H1 (cell line): ENCODE measurements at regions not wholly inside any gene's neighbourhood (a gene's known extent, or its start where the extent isn't known, plus 50 kb on each side); places are given as distances from the start of the nearest gene placed in this dataset.

Experiments
- CTCF ChIA-PET: fragments of 300-600 bp; sonication (Branson Sonifier 250); formaldehyde crosslinking; loops from one replicate; lab custom pipeline; 2021; ENCODE audit not compliant: partially characterized antibody; lab: Charles Lee
- POLR2A ChIA-PET: fragments of 300-600 bp; sonication (Branson Sonifier 250); formaldehyde crosslinking; loops from one replicate; lab custom pipeline; 2021; ENCODE audit warnings: inconsistent platforms; ENCODE audit not compliant: partially characterized antibody; lab: Charles Lee
- DNase-seq, 2 experiments: peaks; one replicate each; pipeline versions ENCODE4 v3.0.0 to v3.0.0-alpha.2; 2010 to 2022; ENCODE audit warnings: low spot score in 2 of 2, low read depth in 1 of 2, mixed read lengths in 1 of 2
- FAIRE-seq: peaks from 2 replicates; lab custom pipeline; 2011; peaks lifted over from hg19 to GRCh38; lab: Jason Lieb, UNC
- H2AFZ ChIP-seq: 2 replicates; pipeline ENCODE4 v1.8.1; 2012; ENCODE audit warnings: low read length, inconsistent platforms
- H2AK5ac ChIP-seq: 2 replicates; pipeline ENCODE4 v1.6.1; 2013; ENCODE audit warnings: low read depth, low read length
- H2BK120ac ChIP-seq: replicated peaks from 2 replicates; pipeline ENCODE3; 2013; ENCODE audit warnings: low read depth, low read length, inconsistent platforms
- H2BK12ac ChIP-seq: 2 replicates; pipeline ENCODE4 v1.6.1; 2013; ENCODE audit warnings: low read depth, low read length
- H2BK15ac ChIP-seq: 2 replicates; pipeline ENCODE4 v1.6.1; 2013; ENCODE audit warnings: low read length
- H2BK20ac ChIP-seq: 2 replicates; pipeline ENCODE4 v1.6.1; 2013; ENCODE audit warnings: low read length
- H2BK5ac ChIP-seq: 2 replicates; pipeline ENCODE4 v1.6.1; 2013; ENCODE audit warnings: low read depth, low read length
- H3K14ac ChIP-seq: 2 replicates; pipeline ENCODE4 v1.6.1; 2013; ENCODE audit warnings: inconsistent platforms; ENCODE audit not compliant: insufficient read length
- H3K18ac ChIP-seq: 2 replicates; pipeline ENCODE4 v1.6.1; 2013; ENCODE audit warnings: low read length; ENCODE audit errors: extremely low read depth
- H3K23ac ChIP-seq: 2 replicates; pipeline ENCODE4 v1.6.1; 2013; ENCODE audit warnings: inconsistent platforms; ENCODE audit not compliant: insufficient read length
- H3K23me2 ChIP-seq: 2 replicates; pipeline ENCODE4 v1.6.1; 2013; ENCODE audit warnings: low read depth, low read length
- H3K27ac ChIP-seq: 2 replicates; pipeline ENCODE4 v1.6.1; 2011; ENCODE audit warnings: low read depth, low read length, inconsistent platforms
- H3K27me3 ChIP-seq, 4 experiments: replicated peaks in 1 of 4; 1 replicate in 1 of 4; 2 replicates in 3 of 4; pipeline versions ENCODE4 v1.6.1 to v1.8.1; 2011 to 2013; ENCODE audit warnings: low read length in 3 of 4, mild to moderate bottlenecking in 3 of 4, inconsistent platforms in 2 of 4, mixed read lengths in 2 of 4, moderate library complexity in 1 of 4; ENCODE audit not compliant: control insufficient read depth in 3 of 4, insufficient read depth in 3 of 4; ENCODE audit errors: extremely low read depth in 1 of 4
- H3K36me3 ChIP-seq, 4 experiments: 2 replicates each; pipeline versions ENCODE4 v1.6.1 to v1.8.1; 2011 to 2013; ENCODE audit warnings: mild to moderate bottlenecking in 4 of 4, low read length in 3 of 4, moderate library complexity in 2 of 4, control low read depth in 1 of 4, inconsistent platforms in 1 of 4; ENCODE audit not compliant: insufficient read depth in 4 of 4, control insufficient read depth in 2 of 4
- H3K4ac ChIP-seq: replicated peaks from 2 replicates; pipeline ENCODE3; 2013; ENCODE audit warnings: low read length, low read depth, mixed read lengths, inconsistent platforms; ENCODE audit not compliant: insufficient read length
- H3K4me1 ChIP-seq, 4 experiments: replicated peaks in 1 of 4; 1 replicate in 1 of 4; 2 replicates in 3 of 4; pipeline versions ENCODE4 v1.6.1 to v1.8.1; 2011 to 2013; ENCODE audit warnings: low read length in 3 of 4, inconsistent platforms in 2 of 4, mixed read lengths in 1 of 4; ENCODE audit not compliant: insufficient read depth in 4 of 4, control insufficient read depth in 3 of 4
- H3K4me2 ChIP-seq, 2 experiments: 2 replicates each; pipeline versions ENCODE4 v1.6.1 to v1.8.1; 2011 to 2013; ENCODE audit warnings: low read depth in 2 of 2, low read length in 2 of 2, control low read depth in 1 of 2, inconsistent platforms in 1 of 2, mild to moderate bottlenecking in 1 of 2; ENCODE audit not compliant: insufficient read depth in 1 of 2
- H3K4me3 ChIP-seq, 4 experiments: fragments of 200-600, 300-600 bp in 1 of 4; sonication (generic), shearing (Covaris generic), sonication (Bioruptor Twin) in 1 of 4; 2 replicates each; pipeline versions ENCODE4 v1.5.1 to v1.8.1; 2011 to 2016; ENCODE audit warnings: low read length in 4 of 4, low read depth in 3 of 4, control low read depth in 2 of 4, inconsistent platforms in 2 of 4, mild to moderate bottlenecking in 2 of 4, mixed read lengths in 1 of 4, moderate library complexity in 1 of 4; ENCODE audit not compliant: insufficient read depth in 2 of 4; ENCODE audit errors: extremely low read depth in 1 of 4
- H3K56ac ChIP-seq: replicated peaks from 2 replicates; pipeline ENCODE3; 2013; ENCODE audit warnings: low read depth, mild to moderate bottlenecking, mixed read lengths, low read length, inconsistent platforms; ENCODE audit not compliant: insufficient read length
- H3K79me1 ChIP-seq: 2 replicates; pipeline ENCODE4 v1.6.1; 2013; ENCODE audit warnings: low read depth, low read length, control low read depth
- H3K79me2 ChIP-seq, 2 experiments: 2 replicates each; pipeline versions ENCODE4 v1.6.1 to v1.8.1; 2012 to 2013; ENCODE audit warnings: low read length in 2 of 2, mild to moderate bottlenecking in 2 of 2, inconsistent platforms in 1 of 2; ENCODE audit not compliant: insufficient read depth in 2 of 2, control insufficient read depth in 1 of 2
- H3K9ac ChIP-seq, 4 experiments: replicated peaks in 1 of 4; 1 replicate in 1 of 4; 2 replicates in 3 of 4; pipeline versions ENCODE4 v1.6.1 to v1.8.1; 2011 to 2013; ENCODE audit warnings: low read depth in 3 of 4, low read length in 3 of 4, control low read depth in 2 of 4, mild to moderate bottlenecking in 2 of 4, moderate library complexity in 2 of 4, inconsistent platforms in 1 of 4; ENCODE audit errors: extremely low read depth in 1 of 4
- H3K9me3 ChIP-seq, 2 experiments: 2 replicates each; pipeline versions ENCODE4 v1.6.1 to v1.8.1; 2012 to 2013; ENCODE audit warnings: mild to moderate bottlenecking in 2 of 2, moderate library complexity in 2 of 2, control low read depth in 1 of 2, inconsistent platforms in 1 of 2, low read depth in 1 of 2, low read length in 1 of 2, mixed read lengths in 1 of 2; ENCODE audit not compliant: insufficient read depth in 2 of 2
- H4K20me1 ChIP-seq, 2 experiments: replicated peaks in 1 of 2; 2 replicates each; pipeline versions ENCODE3 to v1.8.1; 2011 to 2013; ENCODE audit warnings: inconsistent platforms in 2 of 2, low read length in 2 of 2, mild to moderate bottlenecking in 1 of 2; ENCODE audit not compliant: insufficient read depth in 2 of 2, control insufficient read depth in 1 of 2
- H4K5ac ChIP-seq: 2 replicates; pipeline ENCODE4 v1.6.1; 2013; ENCODE audit warnings: low read length, low read depth, mixed read lengths, inconsistent platforms; ENCODE audit not compliant: insufficient read length
- H4K8ac ChIP-seq: 2 replicates; pipeline ENCODE4 v1.8.0; 2013; ENCODE audit warnings: mild to moderate bottlenecking, moderate library complexity, low read length, inconsistent platforms; ENCODE audit not compliant: insufficient read depth; ENCODE audit errors: extremely low read depth
- H4K91ac ChIP-seq: replicated peaks from 2 replicates; pipeline ENCODE3; 2013; ENCODE audit warnings: low read length, mixed read lengths, inconsistent platforms; ENCODE audit not compliant: insufficient read length
- EP300 ChIP-seq, 2 experiments: IDR thresholded peaks; 1 replicate in 1 of 2; 2 replicates in 1 of 2; pipeline ENCODE4 v1.6.1; 2011 to 2012; ENCODE audit warnings: low read depth in 2 of 2, low read length in 2 of 2, mild to moderate bottlenecking in 2 of 2, borderline replicate concordance in 1 of 2, inconsistent platforms in 1 of 2, moderate library complexity in 1 of 2
- GABPA ChIP-seq: IDR thresholded peaks from 2 replicates; pipeline ENCODE4 v1.6.1; 2011; ENCODE audit warnings: mild to moderate bottlenecking, low read length, moderate library complexity, borderline replicate concordance; ENCODE audit not compliant: insufficient read depth
- HDAC2 ChIP-seq, 2 experiments: fragments of 300-600 bp in 1 of 2; sonication (generic) in 1 of 2; IDR thresholded peaks; 2 replicates each; pipeline ENCODE4 v1.6.1; 2011 to 2012; ENCODE audit warnings: low read depth in 2 of 2, low read length in 2 of 2, mild to moderate bottlenecking in 2 of 2, moderate library complexity in 2 of 2, borderline replicate concordance in 1 of 2, inconsistent platforms in 1 of 2
- HDAC6 ChIP-seq: IDR thresholded peaks from one replicate; pipeline ENCODE4 v1.7.1; 2012; ENCODE audit warnings: low read depth, mild to moderate bottlenecking, inconsistent platforms, low read length, moderate library complexity
- JUN ChIP-seq: IDR thresholded peaks from 2 replicates; pipeline ENCODE4 v1.6.1; 2011; ENCODE audit warnings: low read depth, mild to moderate bottlenecking, improper control_type of control experiment, low read length
- KDM1A ChIP-seq: fragments of 200-600, 300-600 bp; sonication (generic); IDR thresholded peaks from 2 replicates; pipeline ENCODE4 v1.7.1; 2016; ENCODE audit warnings: mild to moderate bottlenecking, low read length, borderline replicate concordance
- KDM4A ChIP-seq: IDR thresholded peaks from one replicate; pipeline ENCODE4 v1.7.1; 2012; ENCODE audit warnings: low read depth, mild to moderate bottlenecking, moderate library complexity, low read length, inconsistent platforms; ENCODE audit not compliant: severe bottlenecking
- NANOG ChIP-seq: IDR thresholded peaks from 2 replicates; pipeline ENCODE4 v1.6.1; 2011; ENCODE audit warnings: low read length, low read depth, mild to moderate bottlenecking, inconsistent platforms; ENCODE audit not compliant: insufficient read depth, poor library complexity, severe bottlenecking
- TAF7 ChIP-seq: optimal IDR thresholded peaks from 2 replicates; pipeline ENCODE3; 2011; ENCODE audit warnings: low read depth, mild to moderate bottlenecking, inconsistent platforms, low read length, moderate library complexity, borderline replicate concordance
- TEAD4 ChIP-seq: IDR thresholded peaks from 2 replicates; pipeline ENCODE4 v1.6.1; 2012; ENCODE audit warnings: low read depth, low read length, inconsistent platforms, mixed read lengths
- YY1 ChIP-seq: IDR thresholded peaks from 2 replicates; pipeline ENCODE4 v1.6.1; 2011; ENCODE audit warnings: low read depth, mild to moderate bottlenecking, low read length
- WGBS, 2 experiments: shearing (Covaris generic) in 1 of 2; methylation state at CpG; one replicate each; pipeline versions ENCODE4 v1.1.6 to v1.1.7; 2013 to 2015; ENCODE audit warnings: low lambda C conversion rate in 2 of 2, mixed read lengths in 2 of 2, inconsistent platforms in 1 of 2, low coverage in 1 of 2, missing lambda C conversion rate in 1 of 2; ENCODE audit not compliant: insufficient replicate concordance in 2 of 2, insufficient coverage in 1 of 2, insufficient read length in 1 of 2; ENCODE audit errors: extremely low coverage in 1 of 2, missing lambda C conversion rate in 1 of 2; 5-methylcytosine and 5-hydroxymethylcytosine counted together
- TF ChIP-seq, protein P1 (sequence below): IDR thresholded peaks from 2 replicates; pipeline ENCODE4 v1.6.1; 2011; ENCODE audit warnings: low read depth, mild to moderate bottlenecking, low read length; ENCODE audit not compliant: insufficient read depth
- TF ChIP-seq, protein P2 (sequence below): IDR thresholded peaks from 2 replicates; pipeline ENCODE4 v1.6.1; 2012; ENCODE audit warnings: inconsistent platforms

DNA sequence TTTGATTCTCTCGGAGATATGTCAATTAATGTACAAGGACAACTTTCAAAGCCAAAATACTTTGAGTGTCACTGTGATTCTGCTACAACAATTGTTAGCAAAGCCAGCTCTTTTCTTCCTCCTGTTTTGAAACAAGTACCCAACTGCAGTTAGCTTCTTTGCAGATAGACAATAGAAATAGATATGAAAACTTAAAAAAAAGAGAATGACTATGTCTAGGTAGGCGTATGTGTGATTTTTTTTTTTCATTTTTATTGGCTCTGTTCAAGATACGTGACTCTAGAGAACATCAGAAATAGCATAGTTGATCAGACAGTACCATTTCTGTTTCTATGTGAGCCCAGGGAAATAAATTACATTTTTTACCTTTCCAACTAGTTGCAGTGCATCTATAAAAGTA, 142.9 kb upstream of the CNTN4 start:
- no peak overlapping the region for H2BK15ac ChIP-seq
- H3K4me2 ChIP-seq: no peak overlapping the region
- ChIA-PET POLR2A (no interaction called here), CTCF (interaction anchor here (0.6 kb wide), 2 partner anchors 338 to 861 kb away, joined by 3 to 4 read pairs; no protein-coding TSS in a partner anchor)
- H3K23ac ChIP-seq: no peak overlapping the region
- no peaks in the 10 kb centered on the region for H3K36me3 ChIP-seq
- H2BK5ac ChIP-seq: no peak overlapping the region
- H4K20me1 ChIP-seq: no peaks in the 10 kb centered on the region
- DNase-seq: no peak
- no peaks in the 10 kb centered on the region for H3K9me3 ChIP-seq
- FAIRE-seq: no peak
- no peak overlapping the region for H3K4me3 ChIP-seq
- H3K79me1 ChIP-seq: no peaks in the 10 kb centered on the region
- no peaks in the 10 kb centered on the region for H3K27me3 ChIP-seq
- no peak overlapping the region for H2BK12ac ChIP-seq
- no peak overlapping the region for H4K91ac ChIP-seq
- H3K23me2 ChIP-seq: no peaks in the 10 kb centered on the region
- H3K56ac ChIP-seq: no peak overlapping the region
- H3K4me1 ChIP-seq: no peaks in the 10 kb centered on the region
- no peak overlapping the region for H4K8ac ChIP-seq
- no peak overlapping the region for H4K5ac ChIP-seq
- H3K4ac ChIP-seq: no peak overlapping the region
- H2BK20ac ChIP-seq: no peak overlapping the region
- H3K79me2 ChIP-seq: no peaks in the 10 kb centered on the region
- WGBS, 2 experiments: 96% methylated on average over 3 of the region's 3 CpGs; no CpG with 5 or more reads in 1 of the 2 experiments
- H3K14ac ChIP-seq: no peak overlapping the region
- H3K18ac ChIP-seq: no peak overlapping the region
- no peak overlapping the region for H3K9ac ChIP-seq
- no peak overlapping the region for H2AFZ ChIP-seq
- H3K27ac ChIP-seq: no peak overlapping the region
- no peak overlapping the region for H2BK120ac ChIP-seq
- H2AK5ac ChIP-seq: no peak overlapping the region
- TF ChIP-seq HDAC6: no peak
- no peak for TF ChIP-seq TAF7
- no peak for TF ChIP-seq HDAC2 (IDR thresholded peaks at IDR 0.05; ENCODE audit: borderline replicate concordance in 1 of 2, low read depth in 2 of 2, low read length in 2 of 2)
- no peak for TF ChIP-seq YY1
- TF ChIP-seq EP300 (IDR thresholded peaks at IDR 0.05; ENCODE audit: borderline replicate concordance in 1 of 2, low read depth in 2 of 2, low read length in 2 of 2): no peak
- TF ChIP-seq JUN: no peak
- no peak for TF ChIP-seq GABPA
- TF ChIP-seq TEAD4: no peak
- TF ChIP-seq, protein P1, sequence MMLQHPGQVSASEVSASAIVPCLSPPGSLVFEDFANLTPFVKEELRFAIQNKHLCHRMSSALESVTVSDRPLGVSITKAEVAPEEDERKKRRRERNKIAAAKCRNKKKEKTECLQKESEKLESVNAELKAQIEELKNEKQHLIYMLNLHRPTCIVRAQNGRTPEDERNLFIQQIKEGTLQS: no peak
- TF ChIP-seq, protein P2, sequence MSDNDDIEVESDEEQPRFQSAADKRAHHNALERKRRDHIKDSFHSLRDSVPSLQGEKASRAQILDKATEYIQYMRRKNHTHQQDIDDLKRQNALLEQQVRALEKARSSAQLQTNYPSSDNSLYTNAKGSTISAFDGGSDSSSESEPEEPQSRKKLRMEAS: no peak
- TF ChIP-seq KDM4A: no peak
- TF ChIP-seq NANOG: no peak
- TF ChIP-seq KDM1A: no peak
